GM12878 (cell line): ENCODE measurements at regions not wholly inside any gene's neighbourhood (a gene's known extent, or its start where the extent isn't known, plus 50 kb on each side); places are given as distances from the start of the nearest gene placed in this dataset.

Experiments
- ATAC-seq: fragments of 200-7000 bp; cut with Tn5 transposase; 3 replicates; pipeline ENCODE4 v1.9.1; 2020; ENCODE audit warnings: mild to moderate bottlenecking, moderate library complexity
- BruUV-seq: library from RNA; stranded (reverse); fragments of 400-500 nt; replicated peaks from 2 replicates; lab custom pipeline; 2021; lab: Mats Ljungman, UMichigan
- CTCF ChIA-PET: fragments of 300-600 bp; sonication (Branson Sonifier 250); formaldehyde crosslinking; extraction: SDS; loops from one replicate; lab custom pipeline; 2021; ENCODE audit warnings: inconsistent platforms; lab: Yijun Ruan, JAX
- POLR2A ChIA-PET: fragments of 350-600 bp; formaldehyde crosslinking; extraction: SDS; loops from one replicate; lab custom pipeline; 2021; ENCODE audit warnings: inconsistent platforms; lab: Charles Lee
- RAD21 ChIA-PET: fragments of 300-600 bp; sonication (Branson Sonifier 250); formaldehyde crosslinking; loops from one replicate; lab custom pipeline; 2023; ENCODE audit warnings: antibody characterized with exemption; ENCODE audit not compliant: unreplicated experiment; lab: Charles Lee
- SMC1A ChIA-PET: fragments of 300-600 bp; sonication (Branson Sonifier 250); formaldehyde crosslinking; loops from one replicate; lab custom pipeline; 2023; ENCODE audit not compliant: unreplicated experiment, uncharacterized antibody; lab: Charles Lee
- DNase-seq: peaks from one replicate; pipeline ENCODE4 v3.0.0-alpha.2; 2011; ENCODE audit warnings: low read depth, low spot score
- FAIRE-seq: peaks from 3 replicates; lab custom pipeline; 2011; peaks lifted over from hg19 to GRCh38; lab: Jason Lieb, UNC
- H2AFZ ChIP-seq: 2 replicates; pipeline ENCODE4 v1.6.0; 2011; ENCODE audit warnings: low read depth, low read length, control low read depth; ENCODE audit not compliant: control insufficient read depth
- H3K27ac ChIP-seq: 2 replicates; pipeline ENCODE4 v1.5.1; 2011; ENCODE audit warnings: control low read depth; ENCODE audit not compliant: control insufficient read depth, insufficient read depth
- H3K27me3 ChIP-seq, 2 experiments: replicated peaks in 1 of 2; 2 replicates each; pipeline versions ENCODE4 v1.6.0 to v1.6.1; 2011; ENCODE audit warnings: low read length in 1 of 2; ENCODE audit not compliant: control insufficient read depth in 2 of 2, insufficient read depth in 2 of 2
- H3K36me3 ChIP-seq, 2 experiments: 2 replicates each; pipeline ENCODE4 v1.5.1; 2011; ENCODE audit warnings: low read length in 1 of 2; ENCODE audit not compliant: control insufficient read depth in 2 of 2, insufficient read depth in 2 of 2
- H3K4me1 ChIP-seq: 2 replicates; pipeline ENCODE4 v1.6.1; 2011; ENCODE audit warnings: mild to moderate bottlenecking, low read length, moderate library complexity, mixed read lengths; ENCODE audit not compliant: control insufficient read depth, insufficient read depth
- H3K4me2 ChIP-seq: 2 replicates; pipeline ENCODE4 v1.6.0; 2011; ENCODE audit warnings: control low read depth; ENCODE audit not compliant: control insufficient read depth, insufficient read depth
- H3K4me3 ChIP-seq: fragments of 200-600 bp; sonication (generic); 2 replicates; pipeline ENCODE4 v1.5.1; 2016
- H3K79me2 ChIP-seq: 2 replicates; pipeline ENCODE4 v1.6.0; 2011; ENCODE audit warnings: low read length; ENCODE audit not compliant: control insufficient read depth, insufficient read depth
- H3K9ac ChIP-seq: 2 replicates; pipeline ENCODE4 v1.8.0; 2011; ENCODE audit warnings: low read length, control low read depth, mixed read lengths; ENCODE audit not compliant: control insufficient read depth, insufficient read depth
- H3K9me3 ChIP-seq: replicated peaks from 3 replicates; pipeline ENCODE4 v1.5.1; 2011; ENCODE audit warnings: mild to moderate bottlenecking, low read length; ENCODE audit not compliant: control insufficient read depth, insufficient read depth
- H4K20me1 ChIP-seq: 2 replicates; pipeline ENCODE4 v1.6.0; 2011; ENCODE audit not compliant: control insufficient read depth, insufficient read depth
- ASH2L ChIP-seq: fragments of 300-600, 200-600 bp; sonication (generic); IDR thresholded peaks from 2 replicates; pipeline ENCODE4 v1.6.1; 2017; ENCODE audit warnings: low read depth, mild to moderate bottlenecking, borderline replicate concordance
- EP300 ChIP-seq, 2 experiments: fragments of 150-350 bp in 1 of 2; IDR thresholded peaks; 2 replicates each; pipeline ENCODE4 v1.6.1; 2011 to 2012; ENCODE audit warnings: low read depth in 2 of 2, low read length in 2 of 2, borderline replicate concordance in 1 of 2, improper control_type of control experiment in 1 of 2, inconsistent platforms in 1 of 2; ENCODE audit not compliant: control insufficient read depth in 1 of 2
- IKZF2 ChIP-seq, 2 experiments: fragments of 450-650 bp; IDR thresholded peaks; 2 replicates each; pipeline ENCODE4 v1.6.1; 2017; ENCODE audit warnings: mild to moderate bottlenecking in 2 of 2, moderate library complexity in 2 of 2
- KAT2A ChIP-seq: conservative IDR thresholded peaks from 2 replicates; pipeline ENCODE4 v1.6.1; 2011; ENCODE audit warnings: low read depth, low read length; ENCODE audit not compliant: control insufficient read depth
- MTA2 ChIP-seq: fragments of 450-650 bp; IDR thresholded peaks from 2 replicates; pipeline ENCODE4 v1.6.1; 2016; ENCODE audit warnings: low read depth, mild to moderate bottlenecking, moderate library complexity
- MTA3 ChIP-seq: IDR thresholded peaks from 2 replicates; pipeline ENCODE4 v1.6.1; 2012; ENCODE audit warnings: low read length, inconsistent platforms, borderline replicate concordance
- PAX8 ChIP-seq: fragments of 450-650 bp; IDR thresholded peaks from 2 replicates; pipeline ENCODE4 v1.6.1; 2017; ENCODE audit warnings: mild to moderate bottlenecking, moderate library complexity
- SMC3 ChIP-seq: IDR thresholded peaks from 2 replicates; pipeline ENCODE4 v1.6.1; 2011; ENCODE audit warnings: low read length, improper control_type of control experiment, borderline replicate concordance
- SP1 ChIP-seq: IDR thresholded peaks from one replicate; pipeline ENCODE4 v1.6.1; 2011; ENCODE audit warnings: low read depth, low read length
- SUPT20H ChIP-seq: IDR thresholded peaks from 2 replicates; pipeline ENCODE4 v1.6.1; 2011; ENCODE audit warnings: low read depth, mild to moderate bottlenecking, low read length, moderate library complexity, borderline replicate concordance; ENCODE audit not compliant: control insufficient read depth
- WGBS: methylation state at CpG from one replicate; pipeline ENCODE4 v1.1.6; 2016; ENCODE audit warnings: low lambda C conversion rate; ENCODE audit not compliant: insufficient replicate concordance, insufficient coverage; ENCODE audit errors: missing lambda C conversion rate; 5-methylcytosine and 5-hydroxymethylcytosine counted together
- in situ Hi-C: fragments of 300-500 bp; cut with MboI; formaldehyde crosslinking; loops from 9 replicates; pipeline ENCODE4 v1.14.3; 2018; ENCODE audit warnings: mixed read lengths
- intact Hi-C: fragments of 100-400 bp; cut with micrococcal nuclease; formaldehyde crosslinking; loops from one replicate; pipeline ENCODE4 v1.14.2; 2022; ENCODE audit not compliant: unreplicated experiment
- TF ChIP-seq, protein P1 (sequence below): fragments of 450-650 bp; IDR thresholded peaks from 2 replicates; pipeline ENCODE4 v1.6.1; 2017; ENCODE audit warnings: mild to moderate bottlenecking
- TF ChIP-seq, protein P2 (sequence below), 3 experiments: IDR thresholded peaks in 2 of 3; conservative IDR thresholded peaks in 1 of 3; 2 replicates each; pipeline ENCODE4 v1.5.1; 2011; ENCODE audit warnings: low read depth in 3 of 3, low read length in 3 of 3, mild to moderate bottlenecking in 3 of 3, control low read depth in 2 of 3, moderate library complexity in 2 of 3, inconsistent platforms in 1 of 3, mixed read lengths in 1 of 3; ENCODE audit not compliant: control insufficient read depth in 2 of 3, insufficient read depth in 1 of 3; ENCODE audit errors: extremely low read depth in 1 of 3
- TF ChIP-seq, protein P3 (sequence below): fragments of 450-650 bp; IDR thresholded peaks from 2 replicates; pipeline ENCODE4 v1.6.1; 2016; ENCODE audit warnings: mild to moderate bottlenecking, moderate library complexity, borderline replicate concordance
- TF ChIP-seq, protein P4 (sequence below): IDR thresholded peaks from 2 replicates; pipeline ENCODE4 v1.6.1; 2011; ENCODE audit warnings: borderline replicate concordance, low read depth, mild to moderate bottlenecking, moderate library complexity, low read length; ENCODE audit not compliant: insufficient read depth, poor library complexity, severe bottlenecking

DNA sequence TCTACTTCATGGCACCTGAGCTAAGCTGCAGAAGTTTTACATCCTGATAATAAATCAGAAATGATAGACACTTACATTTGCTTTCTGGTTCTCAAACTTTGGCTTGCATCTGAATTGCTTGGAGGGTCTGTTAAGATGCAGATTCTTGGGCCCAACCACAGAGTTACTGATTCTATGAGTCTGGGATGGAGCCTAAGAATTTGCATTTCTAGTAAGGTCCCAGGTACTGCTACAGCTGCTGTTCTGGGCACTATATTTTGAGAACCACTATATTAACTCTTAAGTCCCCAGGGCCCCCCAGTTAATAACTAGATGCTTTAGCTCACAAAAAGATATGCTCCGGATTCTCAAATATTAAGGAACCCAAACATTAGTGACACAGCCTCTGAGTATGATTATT is 69.8 kb upstream of the DAB2 start (continued):
- no peak for TF ChIP-seq SMC3
- no peak for TF ChIP-seq IKZF2 (IDR thresholded peaks at IDR 0.05)
- TF ChIP-seq SP1 = no peak
- no peak for TF ChIP-seq MTA3

DNA sequence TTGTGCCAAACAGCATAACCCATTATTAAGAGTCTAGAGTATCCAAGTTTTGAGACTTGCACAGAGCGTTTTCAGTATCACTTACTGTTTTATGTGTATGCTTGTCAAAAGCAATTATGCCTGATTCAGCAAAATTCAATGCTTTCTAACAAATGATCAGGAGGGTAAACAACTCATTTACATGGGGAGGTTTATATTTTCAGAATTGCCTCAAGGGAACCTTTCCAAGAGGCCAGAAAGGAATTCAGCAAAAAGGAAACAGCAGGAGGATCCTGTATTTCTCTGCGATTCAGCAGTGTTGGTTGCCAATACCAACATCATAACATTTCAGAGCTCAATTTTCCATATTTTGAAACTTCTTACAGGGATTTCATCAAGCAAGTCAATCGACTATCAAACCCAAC is 69.3 kb upstream of the DAB2 start:
- BruUV-seq = no TSS peak
- no peak for FAIRE-seq
- Histone ChIP-seq H3K9ac (no peak overlapping the region), H3K9me3 (no peaks in the 10 kb centered on the region), H3K79me2 (no peaks in the 10 kb centered on the region), H3K4me2 (no peak overlapping the region), H3K27ac (no peak overlapping the region), H2AFZ (no peak overlapping the region), H4K20me1 (no peaks in the 10 kb centered on the region), H3K36me3 (no peaks in the 10 kb centered on the region), H3K4me3 (no peak overlapping the region), H3K27me3 (no peaks in the 10 kb centered on the region), H3K4me1 (no peaks in the 10 kb centered on the region)
- RAD21 ChIA-PET = no interaction called here
- 24% methylated on average over 3 of the region's 3 CpGs for WGBS
- POLR2A ChIA-PET = no interaction called here
- in situ Hi-C loops = no loop called here
- ATAC-seq = no peak
- SMC1A ChIA-PET = no interaction called here
- DNase-seq = no peak
- intact Hi-C loops = no loop called here
- CTCF ChIA-PET = no interaction called here
- TF ChIP-seq, protein P1, sequence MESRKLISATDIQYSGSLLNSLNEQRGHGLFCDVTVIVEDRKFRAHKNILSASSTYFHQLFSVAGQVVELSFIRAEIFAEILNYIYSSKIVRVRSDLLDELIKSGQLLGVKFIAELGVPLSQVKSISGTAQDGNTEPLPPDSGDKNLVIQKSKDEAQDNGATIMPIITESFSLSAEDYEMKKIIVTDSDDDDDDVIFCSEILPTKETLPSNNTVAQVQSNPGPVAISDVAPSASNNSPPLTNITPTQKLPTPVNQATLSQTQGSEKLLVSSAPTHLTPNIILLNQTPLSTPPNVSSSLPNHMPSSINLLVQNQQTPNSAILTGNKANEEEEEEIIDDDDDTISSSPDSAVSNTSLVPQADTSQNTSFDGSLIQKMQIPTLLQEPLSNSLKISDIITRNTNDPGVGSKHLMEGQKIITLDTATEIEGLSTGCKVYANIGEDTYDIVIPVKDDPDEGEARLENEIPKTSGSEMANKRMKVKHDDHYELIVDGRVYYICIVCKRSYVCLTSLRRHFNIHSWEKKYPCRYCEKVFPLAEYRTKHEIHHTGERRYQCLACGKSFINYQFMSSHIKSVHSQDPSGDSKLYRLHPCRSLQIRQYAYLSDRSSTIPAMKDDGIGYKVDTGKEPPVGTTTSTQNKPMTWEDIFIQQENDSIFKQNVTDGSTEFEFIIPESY = no peak
- TF ChIP-seq, protein P2, sequence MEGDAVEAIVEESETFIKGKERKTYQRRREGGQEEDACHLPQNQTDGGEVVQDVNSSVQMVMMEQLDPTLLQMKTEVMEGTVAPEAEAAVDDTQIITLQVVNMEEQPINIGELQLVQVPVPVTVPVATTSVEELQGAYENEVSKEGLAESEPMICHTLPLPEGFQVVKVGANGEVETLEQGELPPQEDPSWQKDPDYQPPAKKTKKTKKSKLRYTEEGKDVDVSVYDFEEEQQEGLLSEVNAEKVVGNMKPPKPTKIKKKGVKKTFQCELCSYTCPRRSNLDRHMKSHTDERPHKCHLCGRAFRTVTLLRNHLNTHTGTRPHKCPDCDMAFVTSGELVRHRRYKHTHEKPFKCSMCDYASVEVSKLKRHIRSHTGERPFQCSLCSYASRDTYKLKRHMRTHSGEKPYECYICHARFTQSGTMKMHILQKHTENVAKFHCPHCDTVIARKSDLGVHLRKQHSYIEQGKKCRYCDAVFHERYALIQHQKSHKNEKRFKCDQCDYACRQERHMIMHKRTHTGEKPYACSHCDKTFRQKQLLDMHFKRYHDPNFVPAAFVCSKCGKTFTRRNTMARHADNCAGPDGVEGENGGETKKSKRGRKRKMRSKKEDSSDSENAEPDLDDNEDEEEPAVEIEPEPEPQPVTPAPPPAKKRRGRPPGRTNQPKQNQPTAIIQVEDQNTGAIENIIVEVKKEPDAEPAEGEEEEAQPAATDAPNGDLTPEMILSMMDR (IDR thresholded peaks at IDR 0.05 in 2 of 3, conservative IDR thresholded peaks at IDR 0.05 in 1 of 3; ENCODE audit: control insufficient read depth in 2 of 3, extremely low read depth in 1 of 3, insufficient read depth in 1 of 3, low read depth in 3 of 3, low read length in 3 of 3) = no peak
- TF ChIP-seq, protein P3, sequence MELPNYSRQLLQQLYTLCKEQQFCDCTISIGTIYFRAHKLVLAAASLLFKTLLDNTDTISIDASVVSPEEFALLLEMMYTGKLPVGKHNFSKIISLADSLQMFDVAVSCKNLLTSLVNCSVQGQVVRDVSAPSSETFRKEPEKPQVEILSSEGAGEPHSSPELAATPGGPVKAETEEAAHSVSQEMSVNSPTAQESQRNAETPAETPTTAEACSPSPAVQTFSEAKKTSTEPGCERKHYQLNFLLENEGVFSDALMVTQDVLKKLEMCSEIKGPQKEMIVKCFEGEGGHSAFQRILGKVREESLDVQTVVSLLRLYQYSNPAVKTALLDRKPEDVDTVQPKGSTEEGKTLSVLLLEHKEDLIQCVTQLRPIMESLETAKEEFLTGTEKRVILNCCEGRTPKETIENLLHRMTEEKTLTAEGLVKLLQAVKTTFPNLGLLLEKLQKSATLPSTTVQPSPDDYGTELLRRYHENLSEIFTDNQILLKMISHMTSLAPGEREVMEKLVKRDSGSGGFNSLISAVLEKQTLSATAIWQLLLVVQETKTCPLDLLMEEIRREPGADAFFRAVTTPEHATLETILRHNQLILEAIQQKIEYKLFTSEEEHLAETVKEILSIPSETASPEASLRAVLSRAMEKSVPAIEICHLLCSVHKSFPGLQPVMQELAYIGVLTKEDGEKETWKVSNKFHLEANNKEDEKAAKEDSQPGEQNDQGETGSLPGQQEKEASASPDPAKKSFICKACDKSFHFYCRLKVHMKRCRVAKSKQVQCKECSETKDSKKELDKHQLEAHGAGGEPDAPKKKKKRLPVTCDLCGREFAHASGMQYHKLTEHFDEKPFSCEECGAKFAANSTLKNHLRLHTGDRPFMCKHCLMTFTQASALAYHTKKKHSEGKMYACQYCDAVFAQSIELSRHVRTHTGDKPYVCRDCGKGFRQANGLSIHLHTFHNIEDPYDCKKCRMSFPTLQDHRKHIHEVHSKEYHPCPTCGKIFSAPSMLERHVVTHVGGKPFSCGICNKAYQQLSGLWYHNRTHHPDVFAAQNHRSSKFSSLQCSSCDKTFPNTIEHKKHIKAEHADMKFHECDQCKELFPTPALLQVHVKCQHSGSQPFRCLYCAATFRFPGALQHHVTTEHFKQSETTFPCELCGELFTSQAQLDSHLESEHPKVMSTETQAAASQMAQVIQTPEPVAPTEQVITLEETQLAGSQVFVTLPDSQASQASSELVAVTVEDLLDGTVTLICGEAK = no peak
- TF ChIP-seq, protein P4, sequence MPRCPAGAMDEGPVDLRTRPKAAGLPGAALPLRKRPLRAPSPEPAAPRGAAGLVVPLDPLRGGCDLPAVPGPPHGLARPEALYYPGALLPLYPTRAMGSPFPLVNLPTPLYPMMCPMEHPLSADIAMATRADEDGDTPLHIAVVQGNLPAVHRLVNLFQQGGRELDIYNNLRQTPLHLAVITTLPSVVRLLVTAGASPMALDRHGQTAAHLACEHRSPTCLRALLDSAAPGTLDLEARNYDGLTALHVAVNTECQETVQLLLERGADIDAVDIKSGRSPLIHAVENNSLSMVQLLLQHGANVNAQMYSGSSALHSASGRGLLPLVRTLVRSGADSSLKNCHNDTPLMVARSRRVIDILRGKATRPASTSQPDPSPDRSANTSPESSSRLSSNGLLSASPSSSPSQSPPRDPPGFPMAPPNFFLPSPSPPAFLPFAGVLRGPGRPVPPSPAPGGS = no peak
- TF ChIP-seq PAX8 (no peak), MTA2 (no peak), SUPT20H (no peak), ASH2L (no peak), EP300 (IDR thresholded peaks at IDR 0.05; ENCODE audit: borderline replicate concordance in 1 of 2, control insufficient read depth in 1 of 2, low read depth in 2 of 2, low read length in 2 of 2) (no peak), KAT2A (no peak)
